T1000 (cell line): ENCODE measurements at regions not wholly inside any gene's neighbourhood (a gene's known extent, or its start where the extent isn't known, plus 50 kb on each side); places are given as distances from the start of the nearest gene placed in this dataset.
"Not testable (repeated sequence)": the region's sequence is repeated elsewhere in the genome, so short reads cannot be mapped to it uniquely, and the experiment has no call there.

ENCODE experiments used
- DNase-seq: peaks from one replicate; lab custom pipeline; 2025; ENCODE audit warnings: mixed read lengths; lab: John Stamatoyannopoulos, UW

DNA sequence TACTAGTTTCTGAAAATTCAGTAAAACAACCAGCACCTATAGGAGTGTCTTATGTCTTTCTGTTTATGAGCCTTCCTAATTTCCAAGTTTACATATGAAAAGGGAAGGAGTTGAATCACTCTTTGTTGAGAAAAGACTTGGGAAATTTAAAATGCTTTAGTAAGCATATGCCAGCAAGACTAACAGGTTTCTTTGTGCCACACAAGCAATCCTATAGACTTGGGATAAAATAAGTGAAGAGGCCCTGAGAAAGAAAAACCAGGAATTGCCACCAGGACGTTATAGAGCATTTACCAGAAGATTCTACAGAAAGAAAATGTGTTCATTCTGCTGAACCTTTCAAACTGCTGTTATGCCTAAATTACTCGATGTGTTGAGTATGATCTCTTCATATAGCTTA is 1099.1 kb downstream of the EPHA3 start:
- not testable (repeated sequence) for DNase-seq

DNA sequence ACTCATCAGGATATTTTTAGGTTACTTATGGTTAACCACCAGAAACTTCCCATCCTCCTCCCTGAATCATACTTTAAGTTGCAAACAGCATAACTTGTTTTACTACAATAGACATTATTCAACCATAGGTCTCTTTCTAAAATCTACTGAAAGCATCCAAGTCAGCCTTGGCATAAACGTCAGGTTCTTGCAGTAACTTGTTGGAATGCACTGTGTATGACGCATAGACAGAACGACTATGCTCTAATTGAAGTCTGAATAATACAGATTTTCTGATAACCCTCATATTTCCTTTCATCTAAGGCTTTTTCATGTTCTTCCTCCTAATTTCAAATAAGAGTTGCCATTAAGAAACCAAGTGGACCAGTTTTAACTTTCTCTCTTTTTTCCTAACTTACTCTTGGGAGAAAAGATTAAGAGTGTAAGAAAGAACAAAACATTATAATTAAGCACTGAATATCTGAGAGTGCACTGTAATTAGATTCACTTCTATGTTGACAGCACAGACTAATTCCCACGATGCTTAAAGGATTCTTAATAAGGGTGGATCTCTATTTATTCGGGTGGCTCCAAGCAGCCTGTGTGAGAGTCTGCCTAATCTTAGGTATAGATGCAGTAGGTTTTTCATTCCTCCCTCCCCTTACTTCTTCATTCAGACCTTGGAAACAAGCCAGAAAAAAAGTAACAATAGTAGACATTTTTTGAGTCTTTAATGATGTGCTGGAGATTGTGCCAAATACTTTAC is 1100.1 kb downstream of the EPHA3 start:
- DNase-seq, result not testable (repeated sequence)

DNA sequence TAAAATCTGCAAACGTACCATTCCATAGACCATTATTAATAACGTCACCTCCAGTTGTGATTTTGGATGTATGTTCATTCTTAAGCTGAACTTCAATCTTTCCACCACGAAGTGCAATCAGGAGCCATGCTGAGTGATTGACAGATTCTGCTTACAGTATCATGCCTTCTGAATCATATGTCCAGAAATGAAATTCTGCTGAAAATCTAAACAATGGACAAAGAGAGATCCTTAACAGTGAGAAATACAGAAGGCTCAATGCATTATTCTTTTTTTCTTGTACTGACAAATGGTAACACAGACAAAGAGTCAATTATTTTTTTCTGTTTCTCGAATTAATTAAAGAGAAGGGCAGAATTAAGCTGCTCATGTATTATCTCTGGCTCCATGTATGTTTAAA is 1114.5 kb downstream of the EPHA3 start:
- no peak for DNase-seq

DNA sequence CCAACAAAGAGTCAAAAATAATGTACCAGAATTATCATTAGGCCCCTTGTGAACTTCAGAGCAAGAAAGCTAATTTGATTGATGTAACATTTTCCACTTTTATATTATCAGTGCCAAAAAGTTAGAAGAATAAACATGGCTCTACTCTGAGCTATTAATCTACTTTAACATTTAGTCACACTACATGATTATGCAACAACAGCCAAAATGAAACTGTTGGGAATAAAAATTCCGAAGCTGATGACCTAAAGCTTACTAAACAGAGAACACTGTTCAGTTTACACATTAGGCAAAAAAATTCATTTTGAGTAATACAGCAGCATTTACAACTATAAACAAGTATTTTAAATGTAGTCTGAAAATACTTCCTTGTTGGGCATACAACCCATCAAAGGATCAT is 1134.1 kb downstream of the EPHA3 start:
- DNase-seq, result no peak

DNA sequence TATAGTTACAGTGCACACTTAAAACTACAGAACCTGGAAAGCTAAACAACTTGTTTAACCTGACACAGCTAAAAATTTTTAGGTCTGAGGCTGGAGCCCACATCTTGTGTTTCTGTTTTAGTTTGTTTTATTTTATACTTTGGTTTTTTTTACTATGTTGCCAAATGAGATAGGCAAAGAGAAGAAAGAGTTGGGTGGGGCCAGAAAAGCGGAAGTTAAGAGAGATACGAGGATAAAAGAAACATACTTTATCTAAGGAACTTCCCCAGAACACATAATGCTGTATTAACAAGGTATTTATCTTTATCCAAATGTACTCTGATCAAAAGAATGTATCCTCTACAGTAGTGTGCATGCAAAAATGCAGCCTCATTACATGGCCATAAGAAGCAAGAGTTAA is 1145.7 kb downstream of the EPHA3 start:
- no peak for DNase-seq

DNA sequence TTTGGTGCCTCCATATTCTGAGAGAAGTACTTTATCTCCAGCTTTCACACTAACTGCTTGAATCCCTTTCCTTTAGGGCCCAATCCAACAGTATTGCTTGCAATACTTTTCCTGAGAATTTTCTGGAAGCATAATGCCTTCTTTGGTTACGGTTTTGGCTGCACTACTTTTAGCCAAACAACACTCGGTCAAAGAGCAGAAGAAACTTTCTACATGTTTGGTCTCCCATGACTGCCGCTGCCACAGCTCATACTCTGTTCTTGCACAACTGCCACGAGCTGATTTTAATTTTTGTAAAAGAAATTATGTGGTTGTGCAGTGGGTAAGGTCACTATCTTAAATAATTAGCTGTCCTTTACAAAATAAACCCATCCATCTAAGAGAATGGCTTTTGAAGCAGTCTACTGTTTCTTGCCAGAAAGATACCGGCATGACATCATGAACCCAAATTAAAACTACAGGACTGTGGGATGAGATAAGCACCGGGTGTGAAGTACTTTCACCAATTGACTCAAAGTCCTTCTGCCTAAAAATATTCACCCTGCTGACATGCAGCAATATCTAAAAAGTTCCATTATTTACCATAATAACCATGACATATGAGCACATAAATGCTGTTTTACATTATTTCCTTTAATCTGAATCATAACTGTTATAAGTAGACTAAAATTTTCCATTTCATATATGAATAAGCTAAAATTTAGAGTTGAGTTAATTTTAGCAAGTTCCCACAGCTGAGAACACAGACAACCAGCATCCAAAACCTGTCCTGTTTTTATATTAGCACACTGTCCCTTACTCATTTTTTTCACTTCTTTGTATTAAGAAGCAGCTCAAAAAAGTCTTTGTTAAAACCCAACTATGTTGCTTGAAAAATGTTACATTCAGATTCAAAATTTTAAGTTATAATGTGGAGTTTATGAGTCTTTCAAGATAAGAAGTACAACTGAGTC is 1154.3 kb downstream of the EPHA3 start:
- DNase-seq, result no peak
